ENCODE measurements at regions not wholly inside any gene's neighbourhood (a gene's known extent, or its start where the extent isn't known, plus 50 kb on each side); places are given as distances from the start of the nearest gene placed in this dataset.
"Not testable (repeated sequence)": the region's sequence is repeated elsewhere in the genome, so short reads cannot be mapped to it uniquely, and the experiment has no call there.

DNA sequence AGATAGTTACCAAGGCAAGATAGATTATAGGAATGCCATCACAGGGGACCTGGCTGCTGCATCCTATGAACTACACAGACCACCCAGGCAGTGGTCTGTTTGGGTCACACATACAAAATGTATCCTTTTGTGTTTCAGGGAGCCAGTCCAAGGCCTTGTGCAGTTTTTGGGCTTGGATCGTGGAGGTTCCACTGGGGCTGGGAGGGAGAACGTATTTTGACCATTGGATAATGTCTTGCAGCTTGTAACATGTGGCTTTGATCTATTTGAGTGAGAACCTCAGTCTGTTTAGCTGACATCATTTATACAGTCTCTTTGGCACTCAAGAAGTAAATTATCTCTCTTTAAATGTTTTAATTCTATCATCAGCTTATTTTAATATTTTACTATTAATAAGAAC, 147.3 kb downstream of the DUSP10 start:
- FAIRE-seq = no peak
- DNase-seq (ENCODE audit: insufficient read length, low spot score) = no peak

DNA sequence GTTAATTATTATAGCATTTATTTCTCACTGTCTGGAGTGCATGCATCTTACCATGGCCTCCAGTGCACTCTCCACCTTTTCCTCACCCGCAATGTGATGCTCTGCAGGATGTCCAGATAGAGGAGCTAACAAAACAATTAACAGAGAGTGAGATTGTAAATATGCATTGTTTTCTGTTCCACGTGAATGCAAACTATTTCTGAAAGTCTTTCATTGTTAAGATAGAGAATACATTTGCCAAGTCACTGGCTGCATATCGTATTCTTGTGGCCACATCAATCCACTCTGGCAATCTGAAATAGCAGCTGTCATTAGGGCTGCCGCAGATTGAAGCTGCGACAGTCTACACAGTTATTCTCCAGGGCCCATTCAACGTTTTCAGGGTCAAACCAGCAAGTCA, 143.8 kb downstream of the DUSP10 start:
- FAIRE-seq = no peak
- no peak for DNase-seq (ENCODE audit: insufficient read length, low spot score)

DNA sequence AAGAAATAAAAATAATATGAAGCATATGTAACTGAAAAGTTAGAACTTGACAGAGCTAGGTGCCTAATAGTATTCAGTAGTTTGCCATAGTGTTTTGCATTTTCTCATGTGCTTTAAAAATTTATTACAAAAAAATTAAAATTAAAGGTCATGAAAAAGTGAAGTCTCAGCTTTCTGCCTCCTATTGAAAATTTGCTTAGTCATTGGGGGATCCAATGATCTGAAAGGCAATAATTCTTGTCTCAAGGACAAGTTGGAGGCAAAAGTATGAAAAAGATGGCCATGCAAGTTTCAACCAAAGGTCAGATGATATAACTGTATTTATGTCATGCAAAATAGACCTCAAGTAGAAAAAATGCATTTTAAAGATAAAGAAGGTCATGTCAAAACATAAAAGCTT, 140.7 kb downstream of the DUSP10 start:
- no peak for FAIRE-seq
- no peak for DNase-seq (ENCODE audit: insufficient read length, low spot score)

DNA sequence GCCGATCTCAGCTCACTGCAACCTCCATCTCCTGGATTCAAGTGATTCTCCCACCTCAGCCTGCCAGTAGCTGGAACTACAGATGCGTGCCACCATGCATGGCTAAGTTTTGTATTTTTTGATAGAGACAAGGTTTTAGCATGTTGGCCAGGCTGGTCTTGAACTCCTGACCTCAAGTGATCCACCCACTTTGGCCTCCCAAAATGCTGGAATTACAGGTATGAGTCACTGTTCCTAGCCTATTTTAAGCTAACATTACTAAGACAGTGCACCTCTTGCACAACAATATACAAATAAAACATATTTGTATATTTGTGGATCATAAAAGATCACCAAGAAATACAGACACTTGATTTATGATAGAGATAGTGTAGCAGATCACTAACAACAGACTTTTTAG, 139.1 kb downstream of the DUSP10 start:
- FAIRE-seq = no peak
- no peak for DNase-seq (ENCODE audit: insufficient read length, low spot score)

DNA sequence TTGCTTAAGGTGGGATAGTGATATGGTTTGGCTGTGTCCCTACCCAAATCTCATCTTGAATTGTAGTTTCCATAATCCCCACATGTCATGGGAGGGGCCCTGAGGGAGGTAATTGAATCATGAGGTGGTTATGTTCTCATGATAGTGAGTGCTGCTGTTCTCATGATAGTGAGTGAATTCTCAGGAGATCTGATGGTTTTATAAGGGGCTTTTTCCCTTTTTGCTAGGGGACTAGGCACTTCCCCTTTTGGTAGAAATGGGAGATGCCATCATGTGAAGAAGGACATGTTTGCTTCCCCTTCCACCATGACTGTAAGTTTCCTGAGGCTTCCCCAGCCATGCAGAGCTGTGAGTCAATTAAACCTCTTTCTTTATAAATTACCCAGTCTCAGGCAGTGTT, 137.5 kb downstream of the DUSP10 start:
- FAIRE-seq; DNase-seq (ENCODE audit: insufficient read length, low spot score): not testable (repeated sequence)

DNA sequence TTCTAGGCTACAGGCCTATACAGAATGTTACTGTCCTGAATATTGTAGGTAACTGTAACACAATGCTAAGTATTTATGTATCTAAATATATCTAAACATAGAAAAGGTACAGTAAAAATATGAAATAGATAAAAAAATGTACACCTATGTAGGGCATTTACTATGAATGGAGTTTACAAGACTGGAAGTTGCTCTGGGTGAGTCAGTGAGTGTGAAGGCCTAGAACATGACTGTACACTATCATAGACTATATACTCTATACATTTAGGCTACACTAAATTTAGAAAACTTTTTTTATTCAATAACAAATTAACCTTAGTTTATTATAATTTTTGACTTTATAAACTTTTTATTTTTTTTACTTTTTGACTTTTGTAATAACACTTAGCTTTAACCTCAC, 136.9 kb downstream of the DUSP10 start:
- DNase-seq (ENCODE audit: insufficient read length, low spot score) (no peak), FAIRE-seq (no peak)

DNA sequence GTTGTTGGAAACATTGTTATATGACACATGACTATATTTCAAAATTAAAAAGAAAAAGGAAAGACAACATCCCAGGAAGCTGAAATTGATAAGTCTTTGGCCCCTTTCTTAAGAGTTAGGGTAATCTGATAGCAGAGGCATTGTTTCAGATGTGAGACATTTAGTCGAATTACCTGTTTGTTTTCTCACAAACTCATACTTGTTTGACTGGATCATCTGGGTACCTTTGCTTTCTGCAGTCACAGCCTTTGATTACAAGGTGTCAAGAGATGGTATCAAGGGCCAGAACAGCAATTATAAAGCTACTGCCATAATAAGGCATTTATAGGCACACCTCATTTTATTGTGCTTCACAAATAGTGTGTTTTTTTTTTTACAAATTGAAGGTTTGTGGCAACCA, 136.3 kb downstream of the DUSP10 start:
- DNase-seq (ENCODE audit: insufficient read length, low spot score) (no peak), FAIRE-seq (no peak)

DNA sequence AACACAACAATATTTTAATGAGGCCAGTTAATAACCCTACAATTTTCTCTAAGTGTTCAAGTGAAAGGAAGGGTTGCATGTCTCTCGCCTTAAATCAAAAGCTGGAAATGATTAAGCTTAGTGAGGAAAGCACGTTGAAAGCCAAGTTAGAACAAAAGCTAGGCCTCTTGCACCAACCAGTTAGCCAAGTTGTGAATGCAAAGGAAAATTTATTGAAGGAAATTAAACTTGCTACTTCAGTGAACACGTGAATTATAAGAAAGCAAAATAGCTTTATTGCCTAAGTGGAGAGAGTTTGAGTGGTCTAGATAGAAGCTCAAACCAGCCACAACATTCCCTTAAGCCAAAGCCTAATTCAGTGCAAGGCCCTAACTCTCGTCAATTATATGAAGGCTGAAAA, 135.6 kb downstream of the DUSP10 start:
- DNase-seq (ENCODE audit: insufficient read length, low spot score) (no peak), FAIRE-seq (no peak)

DNA sequence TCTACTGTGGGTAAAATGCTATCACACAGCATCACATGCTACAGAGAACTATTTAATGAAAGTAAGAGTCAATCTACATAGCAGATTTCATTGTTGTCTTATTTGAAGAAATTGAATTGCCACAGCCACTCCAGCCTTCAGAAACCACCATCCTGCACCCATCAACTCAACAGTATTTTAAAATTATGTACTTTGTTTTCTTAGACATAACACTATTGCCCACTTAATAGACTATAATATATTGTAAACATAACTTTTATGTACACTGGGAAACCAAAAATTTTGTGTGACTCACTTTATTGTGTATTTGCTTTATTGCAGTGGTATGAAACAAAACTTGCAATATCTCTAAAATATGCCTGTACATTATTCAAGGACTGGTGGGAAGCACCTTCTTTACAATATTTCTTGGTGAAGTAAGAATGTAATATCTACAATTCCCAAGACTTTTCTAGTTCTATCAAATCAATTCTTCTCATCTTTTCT, 133.0 kb downstream of the DUSP10 start:
- DNase-seq (ENCODE audit: insufficient read length, low spot score) = no peak
- no peak for FAIRE-seq

DNA sequence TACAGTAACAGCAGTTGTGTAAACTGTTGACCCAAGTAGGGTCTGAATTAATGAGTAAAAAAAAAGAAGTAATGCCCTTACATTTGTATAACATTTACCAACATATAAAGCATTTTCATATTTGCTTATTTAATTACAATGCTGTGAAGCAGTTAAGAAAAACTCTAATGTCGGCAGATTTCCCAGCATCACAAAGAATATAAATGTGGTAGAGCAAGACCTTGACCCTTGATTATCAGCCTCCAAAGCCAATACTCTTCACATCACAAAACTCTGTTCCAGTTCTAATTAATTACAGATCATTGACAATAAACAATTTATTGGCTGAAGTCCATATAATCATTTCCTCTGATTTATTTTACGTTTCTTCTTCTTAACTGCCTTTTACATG, 130.2 kb downstream of the DUSP10 start:
- FAIRE-seq = no peak
- DNase-seq (ENCODE audit: insufficient read length, low spot score) = no peak

DNA sequence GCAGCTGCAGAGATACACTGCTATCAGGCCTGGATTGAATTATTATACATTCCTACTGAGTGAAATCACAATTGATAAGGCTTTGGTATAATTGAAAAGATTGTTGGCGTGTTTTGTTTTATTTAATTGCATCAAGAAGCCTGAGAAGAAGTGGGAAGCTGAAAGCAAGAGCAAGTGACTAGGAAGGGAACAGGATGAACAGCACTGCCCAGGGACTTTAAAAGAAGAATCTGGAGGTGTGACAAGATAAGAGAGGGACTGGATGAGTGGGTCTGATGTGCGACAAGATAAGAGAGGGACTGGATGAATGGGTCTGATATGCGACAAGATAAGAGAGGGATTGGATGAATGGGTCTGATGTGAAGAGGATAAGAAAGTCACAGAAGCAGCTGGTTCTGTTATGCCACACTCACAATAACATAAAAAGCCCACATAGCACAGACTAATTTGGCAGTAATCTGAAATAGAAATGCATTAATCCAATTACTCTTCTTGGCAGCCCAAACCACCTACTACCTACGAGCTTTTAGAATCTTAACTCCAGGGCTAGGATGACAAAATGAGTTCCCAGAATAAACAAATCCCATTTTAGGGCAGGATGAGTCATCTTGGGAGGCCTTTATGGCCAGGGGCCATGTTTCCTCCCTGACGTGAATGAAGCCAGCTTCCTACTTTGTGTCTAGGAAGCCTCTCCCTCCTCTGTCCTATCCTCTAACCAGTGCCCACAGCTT, 129.7 kb downstream of the DUSP10 start:
- DNase-seq (ENCODE audit: insufficient read length, low spot score) = peak; percentile 72
- FAIRE-seq = no peak

DNA sequence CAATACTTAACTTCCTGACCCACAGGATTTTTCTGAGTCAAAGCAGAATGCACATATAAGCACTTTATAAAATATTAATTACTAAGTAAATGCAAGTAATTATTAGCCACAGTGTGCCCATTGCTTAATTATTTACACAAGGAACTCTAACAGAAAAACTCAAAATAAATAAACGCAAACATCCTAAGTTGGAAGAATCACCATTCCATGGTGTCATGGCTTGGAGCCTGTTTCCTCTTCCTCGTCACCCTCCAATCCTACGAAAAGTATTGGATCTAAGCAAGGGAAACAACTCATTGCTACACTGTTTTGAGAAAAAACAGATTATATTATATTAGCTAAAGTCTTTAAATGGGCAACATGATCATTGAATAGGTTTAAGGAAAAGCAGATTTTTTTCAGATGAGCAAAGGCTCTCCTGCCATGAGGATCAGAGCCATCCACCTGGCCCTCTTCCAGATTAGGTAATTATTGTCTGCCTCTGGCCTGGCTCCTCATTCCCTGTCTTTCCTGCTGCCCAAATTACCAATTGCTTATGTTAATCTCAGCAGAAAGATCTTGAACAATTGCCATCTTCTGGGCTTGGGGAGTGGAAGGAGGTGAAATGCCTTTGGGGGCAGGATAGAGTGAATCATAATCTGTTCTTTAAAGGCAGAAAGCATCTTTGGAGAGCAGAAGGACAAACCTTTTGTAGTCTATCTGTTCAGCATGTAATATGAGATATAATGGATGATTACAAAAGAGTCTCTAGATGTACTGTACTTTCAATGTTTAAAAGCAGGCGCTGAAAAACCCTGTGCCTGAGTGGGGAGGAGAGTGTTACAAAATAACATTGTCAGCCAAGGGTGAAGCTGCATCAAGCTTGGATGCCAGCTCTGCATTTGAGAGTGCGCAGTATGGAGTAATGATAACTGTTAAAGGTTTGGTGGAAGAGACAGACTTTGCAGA, 121.2 kb downstream of the DUSP10 start:
- DNase-seq (ENCODE audit: insufficient read length, low spot score) = no peak
- no peak for FAIRE-seq

DNA sequence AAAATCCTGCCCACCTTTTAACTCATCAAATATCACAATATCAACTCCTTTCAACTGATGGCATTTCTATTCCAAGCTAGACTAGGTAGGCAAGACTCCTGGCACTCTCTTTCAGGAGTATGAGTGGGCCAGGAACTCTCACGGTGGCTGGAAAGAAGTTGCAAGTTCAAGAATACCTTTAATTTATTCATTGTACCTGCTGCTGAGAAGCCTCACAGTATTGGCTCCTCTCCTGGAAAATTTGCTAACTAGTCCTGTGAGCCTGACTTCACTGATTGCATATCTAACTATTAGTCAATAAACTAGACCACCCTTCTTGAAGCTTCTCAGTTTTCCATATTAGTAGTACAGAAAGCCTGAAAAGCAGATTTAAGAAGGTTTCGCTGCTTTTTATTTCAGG, 120.2 kb downstream of the DUSP10 start:
- DNase-seq (ENCODE audit: insufficient read length, low spot score) = no peak
- no peak for FAIRE-seq

DNA sequence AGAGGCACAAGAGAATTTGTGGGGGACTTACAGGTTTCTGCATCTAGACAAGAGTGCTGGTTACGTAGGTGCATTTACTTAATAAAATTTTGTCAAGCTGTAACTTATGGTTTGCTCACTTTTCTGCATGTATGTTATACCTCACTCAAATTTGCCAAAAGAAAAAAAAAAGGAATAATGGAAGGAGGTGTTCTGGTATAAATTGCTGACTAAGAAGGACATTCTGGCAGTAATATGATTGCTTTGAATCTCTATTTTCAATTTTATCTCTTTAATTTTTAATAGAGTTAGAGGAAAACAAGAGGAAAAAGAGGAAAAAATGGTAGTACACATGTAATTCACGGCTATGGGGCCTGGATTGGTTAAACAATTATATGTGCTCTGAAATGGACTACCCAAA, 119.5 kb downstream of the DUSP10 start:
- DNase-seq (ENCODE audit: insufficient read length, low spot score) (no peak), FAIRE-seq (no peak)

DNA sequence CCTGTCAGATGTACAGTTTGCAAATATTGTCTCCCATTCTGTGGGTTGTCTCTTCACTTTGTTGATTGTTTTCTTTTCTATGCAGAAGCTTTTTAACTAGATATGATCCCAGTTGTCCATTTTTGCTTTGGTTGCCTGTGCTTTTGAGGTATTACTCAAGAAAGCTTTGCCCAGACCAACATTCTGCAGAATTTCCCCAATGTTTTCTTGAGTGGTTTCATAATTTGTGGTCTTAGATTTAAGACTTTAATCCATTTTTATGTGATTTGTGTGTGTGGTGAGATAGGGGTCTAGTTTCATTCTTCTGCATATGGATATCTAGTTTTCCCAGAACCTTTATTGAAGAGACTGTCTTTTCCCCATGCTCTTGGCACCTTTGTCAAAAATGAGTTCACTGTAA, 116.9 kb downstream of the DUSP10 start:
- no peak for FAIRE-seq
- DNase-seq (ENCODE audit: insufficient read length, low spot score) = no peak

DNA sequence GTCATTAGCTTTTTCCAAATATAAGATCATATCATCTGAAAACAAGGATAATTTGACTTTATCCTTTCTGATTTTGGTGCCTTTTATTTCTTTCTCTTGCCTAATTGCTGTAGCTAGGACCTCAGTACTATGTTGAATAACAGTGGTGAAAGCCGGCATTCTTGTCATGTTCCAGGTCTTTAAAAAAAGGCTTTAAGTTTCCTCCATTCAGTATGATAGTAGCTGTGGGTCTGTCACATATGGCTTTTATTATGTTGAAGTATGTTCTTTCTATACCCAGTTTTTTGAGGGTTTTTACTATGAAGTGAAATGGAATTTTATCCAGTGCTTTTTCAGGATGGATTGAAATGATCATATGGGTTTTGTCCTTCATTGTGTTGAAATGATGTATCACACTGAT, 115.8 kb downstream of the DUSP10 start:
- no peak for DNase-seq (ENCODE audit: insufficient read length, low spot score)
- FAIRE-seq = no peak

DNA sequence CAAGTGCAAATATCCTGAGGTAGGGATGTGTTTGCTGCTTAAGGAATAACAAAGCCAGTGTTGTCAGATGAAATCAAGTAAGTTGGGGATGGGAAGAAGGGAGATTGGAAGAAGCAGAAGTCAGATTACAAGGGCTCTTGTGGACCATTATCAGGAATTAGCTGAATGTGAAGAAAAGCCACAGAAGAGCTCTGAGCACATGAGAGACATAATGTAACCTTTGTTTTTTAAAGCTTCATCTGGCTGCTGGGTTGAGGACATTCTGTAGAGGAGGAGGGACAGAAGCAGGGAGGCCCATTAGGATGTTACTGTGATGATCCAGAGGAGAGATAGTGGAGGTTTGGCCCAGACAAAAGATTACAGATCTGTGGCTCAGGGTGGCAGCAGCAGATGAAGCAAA, 111.7 kb downstream of the DUSP10 start:
- no peak for FAIRE-seq
- DNase-seq (ENCODE audit: insufficient read length, low spot score) = no peak

DNA sequence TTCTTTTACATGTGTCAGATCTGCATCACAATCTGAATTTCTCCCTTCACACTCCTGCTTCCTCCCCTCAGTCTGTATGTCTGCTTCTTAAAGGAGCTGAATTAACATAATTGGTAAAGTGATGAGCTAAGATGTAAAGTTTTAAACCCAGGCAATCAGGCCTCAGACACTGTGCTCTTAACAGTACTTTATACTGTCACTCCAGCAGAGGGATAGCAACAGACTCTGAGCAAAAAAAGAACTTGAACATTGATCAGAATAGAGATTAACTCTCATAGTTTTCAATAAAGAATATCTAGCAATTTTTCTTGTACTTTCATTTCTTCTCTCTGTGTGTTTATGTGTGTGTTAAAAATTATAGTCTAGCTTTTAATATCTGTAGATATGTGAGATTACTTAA, 110.3 kb downstream of the DUSP10 start:
- FAIRE-seq = no peak
- DNase-seq (ENCODE audit: insufficient read length, low spot score) = no peak

DNA sequence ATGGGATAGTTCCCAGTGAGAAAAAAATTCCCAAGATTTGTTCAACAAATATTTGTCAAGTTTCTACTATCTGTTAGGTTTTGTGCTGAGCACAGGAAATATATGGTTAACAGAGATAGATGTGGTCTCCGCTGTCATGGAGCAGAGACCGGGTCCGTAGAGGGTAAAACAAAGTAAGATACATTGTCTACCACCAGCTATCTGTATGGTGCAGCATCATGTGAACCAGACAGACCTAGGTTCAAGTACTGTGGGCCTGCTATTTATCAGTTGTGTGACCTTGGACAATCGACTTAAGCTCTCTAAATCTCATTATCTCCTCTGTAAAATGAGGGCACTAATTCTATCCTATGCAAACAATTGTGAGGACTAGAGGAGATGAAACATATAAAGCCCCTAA, 109.8 kb downstream of the DUSP10 start:
- DNase-seq (ENCODE audit: insufficient read length, low spot score) = no peak
- no peak for FAIRE-seq

DNA sequence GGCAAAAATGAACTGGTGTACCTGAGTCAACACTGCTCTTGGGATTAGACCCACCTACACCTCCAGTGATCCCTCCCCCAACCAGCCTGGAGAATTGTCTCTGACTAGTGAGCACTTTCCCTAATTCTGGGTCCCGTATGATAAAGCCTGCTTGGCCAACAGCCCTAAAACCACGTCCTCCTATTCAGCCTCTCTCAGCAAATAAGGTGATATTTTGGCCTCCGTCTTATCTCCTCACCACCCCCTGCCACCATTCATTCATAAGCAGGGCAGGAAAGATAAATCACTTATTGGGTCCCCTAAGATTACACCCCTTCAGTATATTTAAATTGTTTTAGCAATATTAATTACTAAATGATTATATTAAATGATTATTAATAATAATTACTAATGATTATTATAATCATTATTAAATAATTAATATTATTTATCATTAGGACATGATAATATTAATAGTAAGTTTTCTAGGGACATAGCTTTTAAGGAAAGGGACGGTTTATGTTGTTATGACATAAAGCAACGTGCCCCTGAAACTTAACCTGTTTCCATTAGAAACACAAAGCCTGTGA, 108.0 kb downstream of the DUSP10 start:
- DNase-seq (ENCODE audit: insufficient read length, low spot score) = no peak
- FAIRE-seq = no peak

DNA sequence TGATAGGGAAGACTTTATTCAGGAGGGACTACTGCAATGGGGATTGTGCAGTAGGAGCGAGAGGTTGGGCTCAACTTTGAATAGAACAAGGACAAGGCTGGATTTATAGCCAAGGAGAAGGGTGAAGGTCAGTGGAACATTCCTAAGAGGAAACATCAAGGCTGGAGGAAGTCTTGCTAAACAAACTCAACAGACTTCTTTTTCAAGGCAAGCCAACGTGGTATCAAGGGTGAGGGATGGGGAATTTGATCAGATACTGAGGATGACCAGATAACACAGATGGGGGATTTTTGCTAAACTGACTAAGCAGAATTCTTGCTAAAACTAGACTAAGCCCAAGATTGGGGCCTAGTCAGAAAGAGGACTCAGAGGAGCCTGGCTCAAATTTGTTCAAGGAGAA, 107.3 kb downstream of the DUSP10 start:
- FAIRE-seq (no peak), DNase-seq (ENCODE audit: insufficient read length, low spot score) (no peak)

DNA sequence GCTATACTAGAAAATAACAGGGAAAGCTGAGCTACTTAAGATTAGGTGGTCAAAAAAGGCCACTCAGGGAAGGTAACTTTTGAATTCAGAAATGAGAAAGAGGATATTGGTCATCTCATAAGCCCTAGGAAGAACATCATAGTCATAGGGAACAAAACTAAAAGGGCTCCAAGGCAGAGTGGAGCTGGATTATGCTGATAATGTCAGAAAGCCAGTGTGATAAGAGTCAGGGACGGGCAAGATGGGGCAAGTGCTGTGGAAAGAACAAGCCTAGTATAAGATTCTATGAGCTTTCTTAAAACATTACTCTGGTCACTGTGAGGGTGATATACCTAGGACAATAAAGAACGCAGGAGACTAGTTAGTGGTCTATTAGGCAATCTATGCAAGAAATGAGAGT, 106.6 kb downstream of the DUSP10 start:
- DNase-seq (ENCODE audit: insufficient read length, low spot score) = no peak
- no peak for FAIRE-seq

Measured in HTR-8/SVneo (cell line).